Right forelimb (tissue), 1 donor: ENCODE measurements at regions not wholly inside any gene's neighbourhood (a gene's known extent, or its start where the extent isn't known, plus 50 kb on each side); places are given as distances from the start of the nearest gene placed in this dataset.

Experiments
- DNase-seq: peaks from one replicate; pipeline ENCODE4 v3.0.0-alpha.2; 2018

- DNase-seq, result no peak
Measured at GRCh38 chr14:100674897-100675619, 51.6 kb upstream of the DLK1 start.

DNA sequence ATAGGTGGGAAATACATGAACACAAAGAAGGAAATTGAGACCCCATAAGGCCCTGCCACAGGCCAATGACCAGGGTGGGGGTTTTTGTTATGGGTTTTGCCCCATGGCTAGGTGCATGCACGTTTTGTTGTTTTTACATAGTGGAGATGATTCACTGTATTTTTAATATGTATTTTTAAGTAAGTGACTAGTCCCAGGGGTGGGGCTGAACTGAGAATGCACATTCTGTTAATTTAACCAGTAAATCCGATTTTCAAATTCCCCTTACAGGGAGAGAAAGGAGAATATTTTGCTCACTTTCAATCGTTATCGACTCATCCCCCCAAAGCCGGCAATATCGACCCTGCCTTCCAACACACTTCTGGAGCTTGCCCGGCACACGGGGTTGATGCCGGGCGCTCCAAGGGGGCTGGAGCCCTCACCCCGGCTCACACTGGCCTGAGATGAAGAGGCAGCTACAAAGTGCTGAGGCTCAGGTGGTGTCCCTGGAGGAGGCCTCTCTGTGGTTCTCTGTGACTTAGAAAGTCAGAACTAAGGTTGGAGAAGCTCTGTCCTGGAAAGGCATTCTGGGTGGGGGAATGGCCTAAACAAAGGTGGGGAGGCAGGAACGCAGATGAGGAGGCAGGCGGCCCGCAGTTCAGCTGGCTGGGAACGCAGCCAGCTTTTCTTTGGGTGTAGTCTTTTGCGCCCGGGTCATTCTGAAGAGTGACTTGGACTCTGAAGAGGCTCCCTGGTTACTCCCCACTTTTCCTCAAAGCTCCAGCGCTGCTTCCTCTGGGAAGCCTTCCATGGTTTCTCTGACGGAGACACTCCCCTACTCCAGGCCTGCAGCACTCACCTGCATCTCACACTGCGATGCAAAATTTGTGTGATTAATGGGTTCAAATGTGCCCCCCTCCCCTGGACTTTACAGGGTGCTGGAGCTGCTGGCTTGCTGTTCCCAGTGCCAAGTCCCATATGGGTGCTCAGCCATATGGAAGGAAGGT, 50.7 kb upstream of the DLK1 start:
- no peak for DNase-seq
